Testis (tissue), 2 donors: ENCODE measurements at regions not wholly inside any gene's neighbourhood (a gene's known extent, or its start where the extent isn't known, plus 50 kb on each side); places are given as distances from the start of the nearest gene placed in this dataset.

ENCODE experiments used
- DNase-seq: peaks from one replicate; pipeline ENCODE4 v3.0.0-alpha.2; 2019
- H3K27ac ChIP-seq, 2 donors: fragments of 200-600 bp; sonication (generic); one replicate each; pipeline ENCODE4 v1.5.1; 2019
- H3K27me3 ChIP-seq: fragments of 200-600 bp; sonication (generic); one replicate; pipeline ENCODE4 v1.5.1; 2019
- H3K36me3 ChIP-seq: fragments of 200-600 bp; sonication (generic); one replicate; pipeline ENCODE4 v1.5.1; 2017; ENCODE audit warnings: low read depth; ENCODE audit errors: missing control alignments
- H3K4me1 ChIP-seq: fragments of 200-600 bp; sonication (generic); one replicate; pipeline ENCODE4 v1.5.1; 2019
- H3K4me3 ChIP-seq, 2 donors: fragments of 200-600 bp; sonication (generic); one replicate each; pipeline ENCODE4 v1.5.1; 2017 to 2019
- H3K9me3 ChIP-seq: fragments of 200-600 bp; sonication (generic); one replicate; pipeline ENCODE4 v1.5.1; 2017
- POLR2A ChIP-seq: fragments of 450-650 bp; IDR thresholded peaks from one replicate; pipeline ENCODE4 v1.6.1; 2017; ENCODE audit warnings: antibody characterized with exemption, mild to moderate bottlenecking, moderate library complexity
- WGBS, 2 donors: methylation state at CpG; one replicate each; pipeline ENCODE4 v1.1.5; 2018; 5-methylcytosine and 5-hydroxymethylcytosine counted together
- intact Hi-C: fragments of 100-400 bp; cut with DNase I; formaldehyde crosslinking; loops from one replicate; pipeline ENCODE4 v1.15.1; 2023; ENCODE audit warnings: low total_unique reads
- TF ChIP-seq, protein P1 (sequence below), 3 experiments: fragments of 450-650 bp in 2 of 3; fragments of 200-600 bp in 1 of 3; sonication (generic) in 1 of 3; IDR thresholded peaks; one replicate each; pipeline ENCODE4 v1.5.1; 2016 to 2019; ENCODE audit warnings: antibody characterized with exemption in 3 of 3, mild to moderate bottlenecking in 2 of 3, moderate library complexity in 1 of 3

GRCh38 chr10:27620430-27621397 is 116.6 kb downstream of the RAB18 start:
- TF ChIP-seq, protein P1, sequence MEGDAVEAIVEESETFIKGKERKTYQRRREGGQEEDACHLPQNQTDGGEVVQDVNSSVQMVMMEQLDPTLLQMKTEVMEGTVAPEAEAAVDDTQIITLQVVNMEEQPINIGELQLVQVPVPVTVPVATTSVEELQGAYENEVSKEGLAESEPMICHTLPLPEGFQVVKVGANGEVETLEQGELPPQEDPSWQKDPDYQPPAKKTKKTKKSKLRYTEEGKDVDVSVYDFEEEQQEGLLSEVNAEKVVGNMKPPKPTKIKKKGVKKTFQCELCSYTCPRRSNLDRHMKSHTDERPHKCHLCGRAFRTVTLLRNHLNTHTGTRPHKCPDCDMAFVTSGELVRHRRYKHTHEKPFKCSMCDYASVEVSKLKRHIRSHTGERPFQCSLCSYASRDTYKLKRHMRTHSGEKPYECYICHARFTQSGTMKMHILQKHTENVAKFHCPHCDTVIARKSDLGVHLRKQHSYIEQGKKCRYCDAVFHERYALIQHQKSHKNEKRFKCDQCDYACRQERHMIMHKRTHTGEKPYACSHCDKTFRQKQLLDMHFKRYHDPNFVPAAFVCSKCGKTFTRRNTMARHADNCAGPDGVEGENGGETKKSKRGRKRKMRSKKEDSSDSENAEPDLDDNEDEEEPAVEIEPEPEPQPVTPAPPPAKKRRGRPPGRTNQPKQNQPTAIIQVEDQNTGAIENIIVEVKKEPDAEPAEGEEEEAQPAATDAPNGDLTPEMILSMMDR (IDR thresholded peaks at IDR 0.05): no peak
- TF ChIP-seq POLR2A: no peak
- H3K4me3 ChIP-seq: no peak overlapping the region
- no peaks in the 10 kb centered on the region for H3K36me3 ChIP-seq
- intact Hi-C loops: no loop called here
- 50 to 57% methylated on average over 10 of the region's 10 CpGs for WGBS, 2 donors
- H3K9me3 ChIP-seq: no peaks in the 10 kb centered on the region
- no peak overlapping the region for H3K27ac ChIP-seq
- H3K27me3 ChIP-seq: no peaks in the 10 kb centered on the region
- DNase-seq: peak; percentile 37
- H3K4me1 ChIP-seq: no peaks in the 10 kb centered on the region

GRCh38 chr10:27621461-27621860 is 117.4 kb downstream of the RAB18 start:
- no peaks in the 10 kb centered on the region for H3K4me1 ChIP-seq
- H3K9me3 ChIP-seq: no peaks in the 10 kb centered on the region
- WGBS, 2 donors: 64 to 79% methylated on average over 4 of the region's 4 CpGs
- H3K36me3 ChIP-seq: no peaks in the 10 kb centered on the region
- no peak overlapping the region for H3K27ac ChIP-seq
- no peak for DNase-seq
- no peak overlapping the region for H3K4me3 ChIP-seq
- no peaks in the 10 kb centered on the region for H3K27me3 ChIP-seq
- no peak for TF ChIP-seq POLR2A
- TF ChIP-seq, protein P1 (IDR thresholded peaks at IDR 0.05): no peak
- intact Hi-C loops: no loop called here

GRCh38 chr10:27622596-27622995 is 118.5 kb downstream of the RAB18 start:
- WGBS, 2 donors: 82 to 83% methylated on average over 1 of the region's 1 CpG
- H3K27me3 ChIP-seq: no peaks in the 10 kb centered on the region

More at GRCh38 chr10:27622596-27622995, 118.5 kb downstream of the RAB18 start:
- no peaks in the 10 kb centered on the region for H3K4me1 ChIP-seq
- no peak for DNase-seq
- H3K27ac ChIP-seq: no peak overlapping the region
- H3K36me3 ChIP-seq: no peaks in the 10 kb centered on the region
- no peaks in the 10 kb centered on the region for H3K9me3 ChIP-seq
- TF ChIP-seq POLR2A: no peak
- TF ChIP-seq, protein P1 (IDR thresholded peaks at IDR 0.05): no peak
- intact Hi-C loops: no loop called here
- H3K4me3 ChIP-seq: no peak overlapping the region
